ENCODE measurements at regions not wholly inside any gene's neighbourhood (a gene's known extent, or its start where the extent isn't known, plus 50 kb on each side); places are given as distances from the start of the nearest gene placed in this dataset.
"Not testable (repeated sequence)": the region's sequence is repeated elsewhere in the genome, so short reads cannot be mapped to it uniquely, and the experiment has no call there.

DNA sequence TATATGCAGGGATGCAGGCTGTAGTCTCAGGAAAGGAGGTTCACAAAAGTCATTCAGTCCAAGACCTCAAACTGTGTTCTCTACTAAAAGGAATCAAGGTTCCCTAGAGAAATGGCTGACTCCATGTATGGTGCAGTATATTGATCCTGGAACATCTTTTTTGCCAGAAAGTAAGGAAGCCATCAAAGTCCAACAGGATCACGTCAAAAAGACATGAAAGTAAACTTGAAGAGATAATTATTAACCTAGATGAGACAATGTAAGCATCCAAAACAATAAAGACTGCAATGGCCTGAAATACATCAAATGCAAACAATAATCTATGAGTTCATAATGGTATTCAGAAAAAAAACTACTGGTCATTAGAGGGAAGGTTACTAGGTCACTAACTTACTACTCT, 115.6 kb upstream of the FABP2 start:
- not testable (repeated sequence) for H3K27me3 Mint-ChIP-seq (ENCODE audit: low read depth); H3K4me3 Mint-ChIP-seq; H3K9me3 Mint-ChIP-seq; H3K27ac Mint-ChIP-seq; DNase-seq (ENCODE audit: low spot score); H3K36me3 Mint-ChIP-seq (ENCODE audit: low read depth); H3K4me1 Mint-ChIP-seq (ENCODE audit: low read depth)

GRCh38 chr4:119408561-119409224, 86.8 kb upstream of the FABP2 start:
- not testable (repeated sequence) for H3K36me3 Mint-ChIP-seq (ENCODE audit: low read depth); DNase-seq (ENCODE audit: low spot score); H3K4me1 Mint-ChIP-seq (ENCODE audit: low read depth); H3K4me3 Mint-ChIP-seq; H3K27me3 Mint-ChIP-seq (ENCODE audit: low read depth); H3K27ac Mint-ChIP-seq; H3K9me3 Mint-ChIP-seq

- not testable (repeated sequence) for H3K4me1 Mint-ChIP-seq (ENCODE audit: low read depth); DNase-seq (ENCODE audit: low spot score); H3K27me3 Mint-ChIP-seq (ENCODE audit: low read depth); H3K27ac Mint-ChIP-seq; H3K4me3 Mint-ChIP-seq; H3K36me3 Mint-ChIP-seq (ENCODE audit: low read depth); H3K9me3 Mint-ChIP-seq
Observed at GRCh38 chr4:119406721-119407460, 85.0 kb upstream of the FABP2 start.

DNA sequence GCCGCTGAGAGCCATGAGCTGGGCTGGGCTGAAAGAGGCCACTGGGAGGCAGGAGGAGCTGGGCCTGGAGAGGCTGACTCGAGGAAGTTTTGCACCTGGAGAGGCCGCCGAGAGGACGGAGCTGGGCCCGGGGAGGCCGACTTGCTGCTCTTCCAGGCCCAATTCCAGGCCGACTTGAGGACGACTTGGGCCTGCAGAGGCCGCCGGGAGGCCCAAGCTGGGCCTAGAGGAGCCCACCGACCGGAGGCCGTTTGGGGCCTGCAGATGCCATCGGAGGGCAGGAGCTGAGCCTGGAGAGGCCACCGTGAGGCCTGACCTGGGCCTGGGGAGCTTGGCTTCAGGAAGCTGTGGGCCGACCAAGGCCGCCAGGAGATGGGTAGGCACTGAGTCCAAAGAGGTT, 84.1 kb upstream of the FABP2 start:
- H3K9me3 Mint-ChIP-seq; H3K36me3 Mint-ChIP-seq (ENCODE audit: low read depth); DNase-seq (ENCODE audit: low spot score); H3K4me3 Mint-ChIP-seq; H3K27ac Mint-ChIP-seq; H3K27me3 Mint-ChIP-seq (ENCODE audit: low read depth); H3K4me1 Mint-ChIP-seq (ENCODE audit: low read depth): not testable (repeated sequence)

- H3K27me3 Mint-ChIP-seq (ENCODE audit: low read depth); H3K4me1 Mint-ChIP-seq (ENCODE audit: low read depth); H3K9me3 Mint-ChIP-seq; H3K4me3 Mint-ChIP-seq; H3K36me3 Mint-ChIP-seq (ENCODE audit: low read depth); DNase-seq (ENCODE audit: low spot score): not testable (repeated sequence)
- H3K27ac Mint-ChIP-seq, result peak overlapping the region; percentile 13
Observed at GRCh38 chr4:119402322-119403308, 80.7 kb upstream of the FABP2 start.

- H3K27me3 Mint-ChIP-seq (ENCODE audit: low read depth); DNase-seq (ENCODE audit: low spot score); H3K4me3 Mint-ChIP-seq; H3K9me3 Mint-ChIP-seq; H3K4me1 Mint-ChIP-seq (ENCODE audit: low read depth); H3K27ac Mint-ChIP-seq; H3K36me3 Mint-ChIP-seq (ENCODE audit: low read depth): not testable (repeated sequence)
Observed at GRCh38 chr4:119395701-119396100, 73.8 kb upstream of the FABP2 start.

DNA sequence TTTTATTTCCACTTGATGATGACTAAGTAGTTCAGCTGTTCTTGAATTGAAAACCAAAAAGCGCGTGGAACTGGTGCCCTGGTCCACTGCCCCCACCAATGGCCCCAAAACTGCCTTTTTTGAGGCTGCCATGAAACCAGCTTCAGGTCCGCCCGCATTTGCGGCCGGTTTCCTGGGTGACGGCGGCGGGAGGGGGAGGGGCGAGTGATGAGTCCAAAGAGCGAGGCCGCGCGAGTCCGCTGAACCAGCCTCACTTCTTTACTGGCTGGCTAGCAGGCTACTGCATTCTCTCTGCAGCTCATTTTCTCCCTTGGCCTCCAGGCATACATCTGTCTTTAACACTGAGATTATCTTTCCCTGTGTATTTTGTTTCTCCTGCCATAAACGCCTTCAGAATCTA, 72.9 kb upstream of the FABP2 start:
- Mint-ChIP-seq H3K36me3 (ENCODE audit: low read depth) (no peaks in the 10 kb centered on the region), H3K4me1 (ENCODE audit: low read depth) (no peaks in the 10 kb centered on the region), H3K9me3 (no peaks in the 10 kb centered on the region), H3K27me3 (ENCODE audit: low read depth) (peaks cover 3% of the 10 kb centered on the region), H3K27ac (no peak overlapping the region), H3K4me3 (no peak overlapping the region)
- DNase-seq (ENCODE audit: low spot score), result no peak

DNA sequence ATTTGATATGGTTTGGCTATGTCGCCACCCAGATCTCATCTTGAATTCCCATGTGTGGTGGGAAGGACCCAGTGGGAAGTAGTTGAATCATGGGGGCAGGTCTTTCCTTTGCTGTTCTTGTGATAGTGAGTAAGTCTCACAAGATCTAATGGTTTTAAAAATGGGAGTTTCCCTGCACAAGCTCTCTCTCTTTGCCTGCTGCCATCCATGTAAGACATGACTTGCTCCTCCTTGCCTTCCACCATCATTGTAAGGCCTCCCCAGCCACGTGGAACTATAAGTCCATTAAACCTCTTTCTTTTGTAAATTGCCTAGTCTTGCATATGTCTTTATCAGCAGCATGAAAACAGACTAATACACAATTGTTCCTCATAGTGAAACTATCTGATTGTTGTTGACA, 66.9 kb upstream of the FABP2 start:
- H3K27me3 Mint-ChIP-seq (ENCODE audit: low read depth); H3K27ac Mint-ChIP-seq; H3K9me3 Mint-ChIP-seq; DNase-seq (ENCODE audit: low spot score); H3K4me3 Mint-ChIP-seq; H3K4me1 Mint-ChIP-seq (ENCODE audit: low read depth); H3K36me3 Mint-ChIP-seq (ENCODE audit: low read depth): not testable (repeated sequence)

- not testable (repeated sequence) for H3K36me3 Mint-ChIP-seq (ENCODE audit: low read depth); DNase-seq (ENCODE audit: low spot score); H3K9me3 Mint-ChIP-seq; H3K4me3 Mint-ChIP-seq; H3K27me3 Mint-ChIP-seq (ENCODE audit: low read depth)
- Mint-ChIP-seq H3K4me1 (ENCODE audit: low read depth) (peaks cover 19% of the 10 kb centered on the region), H3K27ac (peak overlapping the region; percentile 35)
Observed at GRCh38 chr4:119374616-119375015, 52.7 kb upstream of the FABP2 start.

DNA sequence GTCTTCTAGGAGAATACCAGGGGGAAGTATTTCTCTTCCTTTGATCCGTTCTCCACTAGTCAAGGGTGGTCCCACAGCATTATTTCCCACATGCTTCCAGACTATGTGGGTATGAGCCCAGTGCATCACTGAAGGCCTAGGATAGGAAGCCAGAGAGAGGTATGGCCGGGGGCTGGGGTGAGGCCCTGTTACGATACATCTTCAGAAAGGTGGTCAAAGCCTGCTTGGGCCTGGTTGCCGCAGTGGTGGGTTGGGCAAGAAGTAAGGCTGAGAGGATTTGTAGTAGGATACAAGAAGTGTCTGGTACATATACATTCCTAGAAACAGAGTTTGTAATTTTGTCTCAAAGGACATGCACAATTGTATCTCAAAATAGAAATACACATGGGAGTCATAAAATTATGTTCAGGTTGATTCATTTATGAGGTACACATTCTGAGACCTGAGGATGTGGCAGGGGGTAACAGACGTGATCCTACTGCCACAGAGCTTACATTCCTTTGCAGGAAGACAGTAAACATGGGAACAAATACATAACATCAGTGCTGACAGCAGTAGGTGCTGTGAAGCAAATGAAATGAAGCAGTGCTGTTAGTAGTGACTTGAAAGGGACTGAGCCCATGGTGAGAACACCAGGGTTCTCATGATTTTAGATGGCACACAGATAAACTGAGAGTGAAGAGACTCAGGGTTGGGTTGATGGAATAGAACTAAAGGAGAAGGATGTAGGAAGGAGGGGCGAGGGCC, 50.6 kb upstream of the FABP2 start:
- DNase-seq (ENCODE audit: low spot score); H3K27me3 Mint-ChIP-seq (ENCODE audit: low read depth); H3K9me3 Mint-ChIP-seq; H3K36me3 Mint-ChIP-seq (ENCODE audit: low read depth); H3K27ac Mint-ChIP-seq; H3K4me3 Mint-ChIP-seq: not testable (repeated sequence)
- H3K4me1 Mint-ChIP-seq (ENCODE audit: low read depth), result peaks cover 19% of the 10 kb centered on the region
